IPS-NIHi11 (cell line): ENCODE measurements at regions not wholly inside any gene's neighbourhood (a gene's known extent, or its start where the extent isn't known, plus 50 kb on each side); places are given as distances from the start of the nearest gene placed in this dataset.
A peak's percentile ranks its signal among the peaks of the same experiment; 100 is the strongest.
"Not testable (repeated sequence)": the region's sequence is repeated elsewhere in the genome, so short reads cannot be mapped to it uniquely, and the experiment has no call there.

ENCODE experiments used
- DNase-seq: peaks from one replicate; pipeline ENCODE4 v3.0.0; 2012; ENCODE audit warnings: mixed read lengths, low spot score

GRCh38 chr5:134471858-134472449 lies 53.5 kb upstream of the JADE2 start:
- DNase-seq, result not testable (repeated sequence)

- peak; percentile 1 for DNase-seq
Measured at GRCh38 chr5:134468921-134469400, 56.5 kb upstream of the JADE2 start.

- DNase-seq, result no peak
Measured at GRCh38 chr5:134467231-134467630, 55.5 kb upstream of the CDKN2AIPNL start.

- DNase-seq, result peak; percentile 90
Measured at GRCh38 chr5:134466241-134467069, 54.8 kb upstream of the CDKN2AIPNL start.

GRCh38 chr5:134465816-134466240 lies 54.1 kb upstream of the CDKN2AIPNL start:
- DNase-seq, result peak; percentile 97

- DNase-seq, result no peak
Measured at GRCh38 chr5:134464988-134465815, 53.5 kb upstream of the CDKN2AIPNL start.

GRCh38 chr5:134463991-134464760 lies 52.5 kb upstream of the CDKN2AIPNL start:
- no peak for DNase-seq

GRCh38 chr5:134463176-134463720 lies 51.6 kb upstream of the CDKN2AIPNL start:
- DNase-seq, result no peak

GRCh38 chr5:134462761-134463160 lies 51.1 kb upstream of the CDKN2AIPNL start:
- peak; percentile 58 for DNase-seq

GRCh38 chr5:134462047-134462575 lies 50.4 kb upstream of the CDKN2AIPNL start:
- no peak for DNase-seq
